Activated naive CD8-positive, alpha-beta T cell treated with anti-CD3 and anti-CD28 coated beads, Interleukin-2, amount 10 ng/mL, durations not matched to agents 7 days and 5 days (primary cell): ENCODE measurements at regions not wholly inside any gene's neighbourhood (a gene's known extent, or its start where the extent isn't known, plus 50 kb on each side); places are given as distances from the start of the nearest gene placed in this dataset.

ENCODE experiments used
- ATAC-seq: fragments of 150-1000 bp; cut with Tn5 transposase; one replicate; pipeline ENCODE4 v1.10.0; 2021; ENCODE audit warnings: low read depth, moderate library complexity
- POLR2A ChIA-PET: fragments of 350-600 bp; sonication (Branson Sonifier 250); formaldehyde crosslinking; loops from one replicate; lab custom pipeline; 2021; ENCODE audit warnings: antibody characterized with exemption; lab: Charles Lee
- DNase-seq: peaks from one replicate; pipeline ENCODE4 v3.0.0; 2021
- H3K27ac Mint-ChIP-seq: one replicate; pipeline ENCODE4 v1.8.0; 2022; ENCODE audit warnings: mild to moderate bottlenecking, mixed read lengths
- H3K27me3 Mint-ChIP-seq: one replicate; pipeline ENCODE4 v1.8.0; 2022; ENCODE audit warnings: mild to moderate bottlenecking, moderate library complexity, mixed read lengths
- H3K36me3 Mint-ChIP-seq: one replicate; pipeline ENCODE4 v1.8.0; 2021; ENCODE audit warnings: mild to moderate bottlenecking, mixed read lengths
- H3K4me1 Mint-ChIP-seq: one replicate; pipeline ENCODE4 v1.8.0; 2021; ENCODE audit warnings: mixed read lengths
- H3K4me3 Mint-ChIP-seq: one replicate; pipeline ENCODE4 v1.8.0; 2022; ENCODE audit warnings: mild to moderate bottlenecking, moderate library complexity, mixed read lengths
- H3K9me3 Mint-ChIP-seq: one replicate; pipeline ENCODE4 v1.8.0; 2021; ENCODE audit warnings: mixed read lengths

DNA sequence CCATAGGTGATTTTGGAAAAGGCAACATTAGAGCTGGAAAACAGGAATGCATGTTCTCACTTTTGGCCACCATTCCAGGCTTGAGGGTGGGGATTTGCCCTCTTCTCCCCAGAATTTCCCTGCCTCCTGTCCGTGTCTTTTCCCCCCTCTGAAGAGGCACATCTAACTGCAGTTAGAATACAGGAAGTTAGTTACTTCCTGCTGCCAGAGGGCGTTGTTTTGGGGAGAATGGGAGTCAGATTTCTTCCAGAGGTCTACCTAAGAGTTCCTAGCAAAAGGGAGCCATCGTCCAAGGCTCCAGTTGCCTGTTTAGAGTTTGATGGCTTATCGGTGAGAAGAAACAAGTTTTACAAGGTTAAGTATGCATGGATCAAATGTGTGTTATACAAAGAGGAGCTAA lies 112.8 kb upstream of the IGF1 start:
- Mint-ChIP-seq H3K27ac (no peak overlapping the region), H3K4me3 (no peak overlapping the region), H3K27me3 (peaks cover 2% of the 10 kb centered on the region), H3K4me1 (no peaks in the 10 kb centered on the region), H3K36me3 (no peaks in the 10 kb centered on the region), H3K9me3 (no peaks in the 10 kb centered on the region)
- ATAC-seq (no peak), DNase-seq (no peak)
- POLR2A ChIA-PET = no interaction called here

DNA sequence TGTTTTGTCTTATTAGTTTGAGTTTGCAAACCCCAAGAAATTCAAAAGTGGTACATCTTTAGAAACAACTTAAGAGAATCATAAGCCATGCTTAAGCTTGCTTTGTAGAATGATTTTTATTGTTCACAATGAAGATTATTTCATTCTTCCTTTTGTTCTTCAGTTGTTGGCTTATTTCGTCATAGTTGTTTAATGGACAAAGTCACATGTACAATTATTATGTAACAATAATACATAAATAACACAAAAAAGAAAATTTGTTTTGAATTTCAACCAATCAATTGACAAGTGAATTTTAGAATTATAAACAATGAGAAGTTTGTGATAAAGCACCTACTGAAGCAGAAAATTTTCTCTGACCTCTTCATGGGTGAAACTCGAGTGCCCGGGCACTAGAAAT lies 111.8 kb upstream of the IGF1 start:
- POLR2A ChIA-PET = no interaction called here
- H3K27ac Mint-ChIP-seq = no peak overlapping the region

DNA sequence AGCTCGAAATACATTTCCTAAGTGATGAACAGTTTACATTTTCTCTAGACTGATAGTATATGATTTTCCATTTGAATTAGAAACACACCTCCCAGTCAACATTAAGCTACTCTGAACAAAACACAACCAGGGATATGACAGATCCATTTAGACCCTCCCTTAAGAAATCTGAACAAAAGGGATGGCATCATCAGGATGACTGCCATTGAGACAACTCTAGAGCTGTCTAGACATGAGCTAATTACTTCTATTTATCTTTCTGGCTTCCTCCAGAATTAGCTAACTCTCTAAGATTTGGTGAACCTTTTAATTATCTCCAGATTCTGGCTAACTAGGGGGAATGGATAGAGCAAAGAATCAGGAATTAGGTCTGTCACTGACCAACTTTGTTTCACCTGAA lies 92.9 kb upstream of the IGF1 start:
- Mint-ChIP-seq H3K4me3 (no peak overlapping the region), H3K4me1 (no peaks in the 10 kb centered on the region), H3K36me3 (no peaks in the 10 kb centered on the region), H3K27ac (no peak overlapping the region), H3K27me3 (peaks cover 8% of the 10 kb centered on the region), H3K9me3 (no peaks in the 10 kb centered on the region)
- POLR2A ChIA-PET = no interaction called here
- ATAC-seq (no peak), DNase-seq (no peak)

More for the DNA sequence above, 111.8 kb upstream of the IGF1 start:
- H3K4me1 Mint-ChIP-seq = no peaks in the 10 kb centered on the region
- no peak for ATAC-seq
- peaks cover 2% of the 10 kb centered on the region for H3K27me3 Mint-ChIP-seq
- H3K36me3 Mint-ChIP-seq = no peaks in the 10 kb centered on the region
- DNase-seq = no peak
- no peak overlapping the region for H3K4me3 Mint-ChIP-seq
- H3K9me3 Mint-ChIP-seq = no peaks in the 10 kb centered on the region

DNA sequence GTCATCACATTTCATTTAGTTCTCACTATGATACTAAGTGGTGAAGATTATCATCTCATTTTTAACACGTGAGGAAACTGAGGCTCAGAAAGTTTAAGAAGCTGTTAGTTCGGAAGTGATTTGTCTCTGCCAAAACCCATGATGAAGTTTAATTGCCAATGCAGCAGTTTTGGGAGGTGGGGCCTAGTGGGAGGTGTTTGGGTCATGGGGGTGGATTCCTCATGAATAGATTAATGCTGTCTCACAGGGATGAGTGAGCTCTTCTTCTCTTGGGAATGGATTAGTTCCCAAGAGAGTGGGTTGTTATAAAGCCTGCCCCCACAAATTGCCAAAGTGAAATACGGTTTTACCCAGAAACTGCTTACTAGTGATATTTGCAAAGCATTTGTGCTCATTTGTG lies 91.5 kb upstream of the IGF1 start:
- ATAC-seq (no peak), DNase-seq (no peak)
- Mint-ChIP-seq H3K27me3 (peaks cover 11% of the 10 kb centered on the region), H3K9me3 (no peaks in the 10 kb centered on the region), H3K4me1 (no peaks in the 10 kb centered on the region), H3K4me3 (no peak overlapping the region), H3K36me3 (no peaks in the 10 kb centered on the region), H3K27ac (no peak overlapping the region)
- POLR2A ChIA-PET = no interaction called here

DNA sequence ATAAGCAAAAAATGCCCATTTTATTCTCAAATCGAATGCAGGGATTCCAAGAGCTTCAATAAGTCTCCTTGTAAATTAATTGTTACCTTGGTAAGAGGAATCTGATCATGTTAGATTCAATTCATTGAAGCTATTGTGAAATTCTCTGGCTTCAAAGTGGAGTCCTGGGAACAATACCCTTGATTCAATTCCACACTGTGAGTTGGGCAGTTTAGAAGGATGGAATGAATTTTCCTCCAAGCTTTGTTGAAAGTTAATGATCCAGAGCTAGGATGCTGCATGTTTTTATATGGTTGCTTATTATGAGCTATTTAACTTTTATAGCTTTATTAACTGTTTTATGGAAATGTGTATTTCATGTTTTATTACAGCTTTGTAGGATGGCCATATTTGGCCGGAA lies 89.9 kb upstream of the IGF1 start:
- no peaks in the 10 kb centered on the region for H3K9me3 Mint-ChIP-seq
- ATAC-seq = no peak
- DNase-seq = no peak
- H3K4me3 Mint-ChIP-seq = no peak overlapping the region
- H3K4me1 Mint-ChIP-seq = no peaks in the 10 kb centered on the region
- POLR2A ChIA-PET = no interaction called here
- H3K27ac Mint-ChIP-seq = no peak overlapping the region
- no peaks in the 10 kb centered on the region for H3K36me3 Mint-ChIP-seq
- H3K27me3 Mint-ChIP-seq = peaks cover 11% of the 10 kb centered on the region

DNA sequence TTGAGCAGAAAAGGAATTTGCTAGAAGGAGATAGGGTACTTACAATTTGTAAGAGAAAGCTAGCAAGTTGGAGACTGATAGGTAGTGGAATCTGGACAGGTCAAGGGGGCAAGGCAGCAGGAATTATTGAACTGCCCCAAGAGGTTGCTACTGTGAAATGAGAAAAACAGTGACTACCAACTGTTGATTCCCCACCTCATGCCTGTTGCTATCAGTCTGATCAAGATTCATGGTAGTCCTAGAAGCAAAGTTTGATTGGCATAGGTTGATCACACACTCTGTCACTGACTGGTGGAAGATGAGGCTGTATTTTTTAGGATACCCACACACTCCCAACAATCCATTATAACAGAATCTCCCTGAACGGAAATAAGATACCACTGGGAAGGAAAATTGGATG lies 89.4 kb upstream of the IGF1 start:
- no peak overlapping the region for H3K4me3 Mint-ChIP-seq
- peaks cover 11% of the 10 kb centered on the region for H3K27me3 Mint-ChIP-seq
- H3K36me3 Mint-ChIP-seq = no peaks in the 10 kb centered on the region
- no peaks in the 10 kb centered on the region for H3K9me3 Mint-ChIP-seq
- ATAC-seq = no peak
- POLR2A ChIA-PET = no interaction called here
- H3K27ac Mint-ChIP-seq = no peak overlapping the region
- DNase-seq = no peak
- no peaks in the 10 kb centered on the region for H3K4me1 Mint-ChIP-seq

DNA sequence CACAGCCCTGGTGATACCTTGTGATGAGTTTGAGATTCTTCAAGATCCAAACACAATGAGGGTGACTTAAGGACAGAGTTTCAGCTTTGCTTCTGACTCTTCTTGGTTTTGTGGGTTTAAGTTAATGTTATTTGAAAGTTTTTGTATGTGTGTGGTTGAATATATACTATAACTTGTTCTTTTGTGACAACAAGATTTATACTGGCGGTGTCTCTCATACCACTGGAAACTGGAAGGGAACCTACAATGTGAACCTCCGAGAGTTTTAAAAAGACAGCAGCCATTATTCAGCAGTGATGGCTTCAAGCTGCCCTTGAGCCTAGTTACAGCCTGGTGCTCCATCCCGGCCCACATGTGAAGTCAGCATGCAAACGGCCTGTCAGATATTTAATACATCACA lies 87.9 kb upstream of the IGF1 start:
- Mint-ChIP-seq H3K4me3 (no peak overlapping the region), H3K36me3 (no peaks in the 10 kb centered on the region), H3K27me3 (peaks cover 7% of the 10 kb centered on the region), H3K27ac (no peak overlapping the region), H3K4me1 (no peaks in the 10 kb centered on the region), H3K9me3 (no peaks in the 10 kb centered on the region)
- POLR2A ChIA-PET = no interaction called here
- no peak for DNase-seq
- no peak for ATAC-seq

DNA sequence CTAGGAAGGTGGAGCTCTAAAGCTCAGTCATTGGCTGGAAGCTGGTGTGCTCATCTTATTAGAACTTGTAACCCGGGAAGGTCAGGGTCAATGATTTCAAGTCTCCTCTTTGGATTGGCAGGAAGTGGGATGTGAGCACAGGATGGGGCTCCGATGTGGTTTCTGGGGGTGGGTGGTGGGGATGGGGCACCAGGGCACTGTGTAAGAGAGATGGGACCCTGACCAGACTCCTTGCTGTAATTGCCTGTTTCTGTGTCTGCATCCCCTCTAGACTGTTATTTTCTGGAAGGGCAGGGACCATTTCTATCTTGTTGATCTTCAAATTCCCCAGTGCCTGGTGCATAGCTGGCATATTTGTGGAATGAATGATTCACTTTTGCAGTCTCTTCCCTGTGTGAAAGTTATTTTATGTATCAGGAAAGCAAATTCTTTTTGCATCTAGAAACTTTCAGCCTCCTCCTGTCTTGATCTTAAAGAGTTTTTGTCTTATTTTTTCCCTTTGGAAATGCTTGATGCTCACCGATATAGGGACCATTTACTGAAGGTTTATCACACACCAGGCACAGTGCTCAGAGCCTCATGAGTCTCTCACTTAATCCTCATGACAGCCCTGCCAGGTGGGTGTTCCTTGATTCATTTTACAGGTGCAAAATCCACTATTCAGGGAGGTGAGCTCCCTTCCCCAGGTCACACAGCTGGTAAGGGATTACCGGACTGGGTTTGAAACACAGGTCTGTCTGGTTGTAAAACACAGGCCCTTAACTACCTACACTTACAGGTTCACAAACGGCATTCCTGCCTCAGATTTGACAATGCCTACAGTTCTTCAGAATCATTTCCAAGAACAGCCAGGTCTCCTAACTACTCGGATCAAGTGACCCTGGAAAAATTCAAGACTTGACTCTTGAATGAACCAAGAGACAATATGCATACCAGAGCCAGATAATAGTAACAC lies 86.9 kb upstream of the IGF1 start:
- Mint-ChIP-seq H3K27ac (no peak overlapping the region), H3K9me3 (no peaks in the 10 kb centered on the region), H3K27me3 (peaks cover 7% of the 10 kb centered on the region), H3K4me1 (no peaks in the 10 kb centered on the region), H3K36me3 (no peaks in the 10 kb centered on the region), H3K4me3 (no peak overlapping the region)
- ATAC-seq = no peak
- POLR2A ChIA-PET = no interaction called here
- DNase-seq = no peak

DNA sequence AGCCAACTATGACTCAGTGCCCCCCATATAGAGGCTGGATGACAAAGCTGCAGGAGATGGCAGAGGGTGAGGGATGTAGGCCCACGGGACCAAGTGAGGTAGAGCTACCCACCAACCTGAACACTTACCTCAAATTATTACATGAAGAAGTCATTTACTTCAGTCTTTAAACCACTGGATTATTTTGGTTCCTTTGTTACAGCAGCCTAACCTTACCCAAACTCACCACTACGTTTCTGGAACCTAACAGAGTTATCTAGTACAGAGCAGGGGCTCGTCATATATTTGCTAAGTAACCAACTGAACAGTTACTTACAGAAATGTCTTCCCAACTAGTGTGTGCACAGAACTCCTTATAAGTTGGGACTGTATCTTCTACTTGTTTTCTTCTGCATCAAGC lies 85.2 kb upstream of the IGF1 start:
- Mint-ChIP-seq H3K9me3 (no peaks in the 10 kb centered on the region), H3K4me3 (no peak overlapping the region), H3K27ac (no peak overlapping the region), H3K36me3 (no peaks in the 10 kb centered on the region), H3K27me3 (peaks cover 7% of the 10 kb centered on the region), H3K4me1 (no peaks in the 10 kb centered on the region)
- POLR2A ChIA-PET = no interaction called here
- no peak for ATAC-seq
- DNase-seq = no peak

DNA sequence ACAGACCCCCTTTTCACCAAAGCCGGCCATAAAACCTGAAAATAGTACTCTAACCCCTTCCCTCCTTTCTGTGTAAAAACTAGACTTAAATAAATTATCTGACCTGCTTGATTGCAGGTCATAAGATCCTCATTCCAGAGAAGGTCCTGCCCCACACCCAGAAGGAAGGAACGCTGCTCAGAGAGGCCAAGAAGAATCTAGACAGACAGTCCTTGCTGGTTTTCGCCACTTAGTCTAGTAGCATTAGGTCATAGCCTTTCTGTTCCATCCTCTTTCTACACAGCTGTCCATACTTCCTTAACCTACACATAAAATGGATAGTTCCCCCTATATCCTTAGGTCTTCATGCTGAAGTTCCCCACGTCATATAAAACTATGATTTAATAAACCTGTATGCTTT lies 83.7 kb upstream of the IGF1 start:
- POLR2A ChIA-PET = no interaction called here
- Mint-ChIP-seq H3K9me3 (no peaks in the 10 kb centered on the region), H3K27me3 (peaks cover 5% of the 10 kb centered on the region), H3K27ac (no peak overlapping the region), H3K4me1 (no peaks in the 10 kb centered on the region), H3K36me3 (no peaks in the 10 kb centered on the region), H3K4me3 (no peak overlapping the region)
- ATAC-seq = no peak
- DNase-seq = no peak

DNA sequence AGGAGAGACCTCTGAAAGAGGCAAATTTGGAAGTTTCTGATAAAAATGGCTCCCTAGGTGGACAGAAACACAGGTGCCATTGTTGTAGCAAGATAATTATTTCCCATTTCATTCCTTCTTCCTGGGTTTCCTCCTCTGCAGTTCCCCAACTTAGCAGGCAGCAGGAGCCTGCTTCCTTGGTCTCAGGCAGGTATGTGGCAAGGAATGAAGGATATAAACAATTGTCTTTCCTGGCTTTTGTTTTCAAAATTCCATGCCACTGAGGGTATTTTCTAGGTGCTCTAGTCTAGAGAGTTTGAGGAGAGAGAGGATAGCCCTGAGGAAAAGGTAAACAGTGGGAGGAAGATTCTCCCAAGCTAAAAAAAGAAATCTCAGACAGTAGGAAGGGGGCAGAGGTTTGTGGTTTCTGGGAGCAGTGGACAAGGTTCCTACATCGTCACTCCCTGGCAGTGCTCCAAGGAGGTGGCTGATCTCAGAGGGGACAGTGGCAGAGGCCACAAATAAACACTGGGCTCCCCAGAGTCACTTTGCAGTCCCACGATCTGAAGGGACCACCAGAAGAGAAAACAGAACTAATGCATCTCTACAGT lies 82.6 kb upstream of the IGF1 start:
- POLR2A ChIA-PET = no interaction called here
- Mint-ChIP-seq H3K4me3 (no peak overlapping the region), H3K27ac (no peak overlapping the region), H3K4me1 (no peaks in the 10 kb centered on the region), H3K9me3 (no peaks in the 10 kb centered on the region), H3K27me3 (peaks cover 3% of the 10 kb centered on the region), H3K36me3 (no peaks in the 10 kb centered on the region)
- no peak for ATAC-seq
- DNase-seq = no peak

DNA sequence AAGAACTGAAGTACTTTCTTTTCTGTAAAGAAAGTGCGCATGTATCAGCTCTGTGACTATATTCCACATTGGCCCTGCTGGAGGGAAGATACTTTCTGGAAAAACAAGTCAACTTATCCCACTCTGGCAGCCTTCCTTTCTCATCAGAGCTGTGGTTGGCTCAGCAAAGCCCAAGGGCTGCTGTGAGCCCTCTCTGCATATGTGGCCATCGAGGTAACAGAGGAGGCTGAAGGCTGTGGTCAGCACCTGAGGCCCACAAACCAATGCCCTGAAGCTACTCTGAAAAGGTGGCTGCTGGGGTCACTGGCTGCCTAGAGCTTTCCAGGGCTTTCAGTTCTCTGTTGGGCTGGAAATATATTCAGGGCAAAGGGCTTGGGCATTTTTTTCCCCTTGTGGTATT lies 70.8 kb upstream of the IGF1 start:
- Mint-ChIP-seq H3K9me3 (no peaks in the 10 kb centered on the region), H3K27me3 (peaks cover 11% of the 10 kb centered on the region), H3K4me1 (no peaks in the 10 kb centered on the region), H3K36me3 (no peaks in the 10 kb centered on the region), H3K27ac (no peak overlapping the region), H3K4me3 (no peak overlapping the region)
- DNase-seq (no peak), ATAC-seq (no peak)
- POLR2A ChIA-PET = no interaction called here

DNA sequence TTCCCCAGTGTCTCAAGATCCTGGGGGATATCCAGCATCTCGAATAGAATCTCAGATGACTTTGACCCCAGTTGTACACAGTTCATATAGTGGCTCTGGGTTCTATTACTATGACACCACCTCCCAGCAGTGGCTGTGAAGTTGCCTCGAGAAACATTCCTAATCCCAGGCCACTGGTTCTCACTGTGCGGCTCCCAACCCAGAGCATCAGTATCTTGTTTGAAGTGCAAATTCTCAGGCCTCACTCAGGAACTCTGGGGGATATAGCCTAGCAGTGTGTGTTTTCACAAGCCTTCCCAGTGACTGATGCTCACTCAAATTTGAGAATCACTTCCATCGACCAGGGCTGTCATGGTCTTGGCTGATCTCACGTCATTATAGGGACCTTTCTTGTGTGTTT lies 69.3 kb upstream of the IGF1 start:
- no peaks in the 10 kb centered on the region for H3K36me3 Mint-ChIP-seq
- no peak overlapping the region for H3K4me3 Mint-ChIP-seq
- ATAC-seq (no peak), DNase-seq (no peak)
- H3K27me3 Mint-ChIP-seq = peaks cover 15% of the 10 kb centered on the region
- H3K4me1 Mint-ChIP-seq = no peaks in the 10 kb centered on the region
- H3K27ac Mint-ChIP-seq = no peak overlapping the region
- POLR2A ChIA-PET = no interaction called here
- no peaks in the 10 kb centered on the region for H3K9me3 Mint-ChIP-seq

DNA sequence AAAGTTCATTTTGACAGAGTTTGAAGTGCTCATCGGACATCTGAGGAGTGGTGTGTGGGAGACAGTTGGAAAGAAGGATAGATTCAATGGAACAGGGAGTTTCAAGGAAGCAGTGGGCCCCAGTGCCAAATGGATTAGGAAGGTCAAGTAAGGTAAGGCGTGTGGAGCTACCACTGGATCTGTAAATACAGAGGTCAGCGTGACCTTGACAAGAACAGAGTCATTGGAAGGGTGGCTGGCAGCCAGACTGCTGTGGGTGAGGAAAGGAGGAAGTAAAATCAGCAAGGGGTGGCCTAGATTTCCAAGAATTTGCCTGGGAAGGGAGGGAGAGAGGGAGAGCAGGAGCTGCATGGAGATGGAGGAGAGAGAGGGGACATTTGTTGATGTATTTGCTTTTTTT lies 68.2 kb upstream of the IGF1 start:
- no peak overlapping the region for H3K27ac Mint-ChIP-seq
- no peak for ATAC-seq
- POLR2A ChIA-PET = no interaction called here
- peaks cover 16% of the 10 kb centered on the region for H3K27me3 Mint-ChIP-seq
- H3K36me3 Mint-ChIP-seq = peaks cover 2% of the 10 kb centered on the region
- H3K9me3 Mint-ChIP-seq = no peaks in the 10 kb centered on the region
- DNase-seq = no peak
- no peak overlapping the region for H3K4me3 Mint-ChIP-seq
- H3K4me1 Mint-ChIP-seq = peaks cover 8% of the 10 kb centered on the region
